ENCODE measurements at regions not wholly inside any gene's neighbourhood (a gene's known extent, or its start where the extent isn't known, plus 50 kb on each side); places are given as distances from the start of the nearest gene placed in this dataset.

DNA sequence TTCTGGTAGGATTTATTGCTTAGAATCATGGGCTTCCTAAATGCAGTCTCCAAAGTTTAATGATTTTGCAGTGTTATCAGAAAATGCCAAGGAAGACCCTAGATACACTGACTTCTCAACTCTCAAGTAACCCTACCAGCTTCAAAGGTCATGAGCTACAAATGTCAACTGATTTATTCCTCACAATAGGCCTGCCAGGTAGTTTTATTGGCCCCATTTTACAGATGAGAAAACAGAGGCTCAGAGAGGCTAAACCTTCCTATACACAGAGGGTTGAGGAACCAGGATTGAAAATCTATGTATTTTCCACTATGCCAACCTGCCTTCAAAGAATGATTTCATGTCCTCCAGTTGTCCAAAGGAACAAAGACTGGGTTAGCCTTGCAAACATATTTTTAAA lies 384.4 kb upstream of the POU3F1 start:
- Histone ChIP-seq H3K27me3 (ENCODE audit: insufficient read depth, low read length) (no peaks in the 10 kb centered on the region), H3K4me1 (ENCODE audit: control insufficient read depth, insufficient read depth, low read length, unreplicated experiment) (no peaks in the 10 kb centered on the region), H3K4me3 (ENCODE audit: low read depth, low read length) (no peak overlapping the region), H2AFZ (ENCODE audit: low read length, unreplicated experiment) (no peak overlapping the region), H3K79me2 (ENCODE audit: control insufficient read depth, insufficient read depth, low read length, unreplicated experiment) (no peaks in the 10 kb centered on the region), H3K27ac (ENCODE audit: low read depth, low read length) (no peak overlapping the region), H3K36me3 (ENCODE audit: insufficient read depth, low read length) (no peaks in the 10 kb centered on the region)

DNA sequence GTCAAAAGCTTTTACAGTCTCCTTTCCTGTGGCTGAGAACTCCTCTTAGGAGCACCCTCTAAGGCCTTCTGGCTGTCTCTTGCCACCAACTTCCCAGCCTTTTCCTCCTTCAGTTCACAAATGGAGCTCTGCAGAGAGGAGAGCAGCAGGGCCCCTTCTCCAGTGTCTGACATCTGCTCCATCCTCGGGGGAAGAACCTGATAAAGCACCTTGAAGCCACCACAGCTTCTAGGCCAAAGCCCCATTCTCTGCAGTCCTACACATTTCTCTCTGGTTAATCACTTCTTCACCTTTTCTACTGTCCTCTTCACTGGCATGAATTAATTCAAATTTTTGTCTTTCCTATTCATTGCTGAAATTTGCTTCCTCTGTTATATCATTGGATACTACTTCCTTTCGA lies 378.1 kb upstream of the POU3F1 start:
- H3K27ac ChIP-seq (ENCODE audit: low read depth, low read length) = no peak overlapping the region
- no peak overlapping the region for H3K4me3 ChIP-seq (ENCODE audit: low read depth, low read length)

DNA sequence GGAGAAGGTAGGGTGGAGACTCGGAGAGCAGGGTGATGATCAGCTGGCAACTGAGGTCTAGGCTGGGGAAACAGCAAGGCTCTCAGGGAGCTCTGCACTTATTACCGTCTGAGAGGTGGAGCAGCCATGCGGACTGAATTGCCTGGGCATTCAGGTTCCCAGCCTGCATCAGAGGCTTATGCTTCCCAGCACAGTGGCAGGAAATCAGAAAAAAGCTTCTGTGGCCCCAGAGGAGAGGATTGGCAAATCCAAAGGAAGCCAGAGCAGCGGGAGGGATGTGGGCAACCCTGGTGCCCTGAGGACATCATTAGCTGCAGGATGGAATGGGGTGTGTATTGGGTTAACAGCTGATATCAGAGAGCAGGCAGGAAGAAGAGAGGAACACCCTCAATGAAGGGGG lies 374.1 kb upstream of the POU3F1 start:
- no peak overlapping the region for H3K27ac ChIP-seq (ENCODE audit: low read depth, low read length)
- H3K4me3 ChIP-seq (ENCODE audit: low read depth, low read length) = no peak overlapping the region

More for the DNA sequence above, 378.1 kb upstream of the POU3F1 start:
- Histone ChIP-seq H3K79me2 (ENCODE audit: control insufficient read depth, insufficient read depth, low read length, unreplicated experiment) (no peaks in the 10 kb centered on the region), H3K36me3 (ENCODE audit: insufficient read depth, low read length) (no peaks in the 10 kb centered on the region), H2AFZ (ENCODE audit: low read length, unreplicated experiment) (no peak overlapping the region), H3K4me1 (ENCODE audit: control insufficient read depth, insufficient read depth, low read length, unreplicated experiment) (no peaks in the 10 kb centered on the region), H3K27me3 (ENCODE audit: insufficient read depth, low read length) (no peaks in the 10 kb centered on the region)

DNA sequence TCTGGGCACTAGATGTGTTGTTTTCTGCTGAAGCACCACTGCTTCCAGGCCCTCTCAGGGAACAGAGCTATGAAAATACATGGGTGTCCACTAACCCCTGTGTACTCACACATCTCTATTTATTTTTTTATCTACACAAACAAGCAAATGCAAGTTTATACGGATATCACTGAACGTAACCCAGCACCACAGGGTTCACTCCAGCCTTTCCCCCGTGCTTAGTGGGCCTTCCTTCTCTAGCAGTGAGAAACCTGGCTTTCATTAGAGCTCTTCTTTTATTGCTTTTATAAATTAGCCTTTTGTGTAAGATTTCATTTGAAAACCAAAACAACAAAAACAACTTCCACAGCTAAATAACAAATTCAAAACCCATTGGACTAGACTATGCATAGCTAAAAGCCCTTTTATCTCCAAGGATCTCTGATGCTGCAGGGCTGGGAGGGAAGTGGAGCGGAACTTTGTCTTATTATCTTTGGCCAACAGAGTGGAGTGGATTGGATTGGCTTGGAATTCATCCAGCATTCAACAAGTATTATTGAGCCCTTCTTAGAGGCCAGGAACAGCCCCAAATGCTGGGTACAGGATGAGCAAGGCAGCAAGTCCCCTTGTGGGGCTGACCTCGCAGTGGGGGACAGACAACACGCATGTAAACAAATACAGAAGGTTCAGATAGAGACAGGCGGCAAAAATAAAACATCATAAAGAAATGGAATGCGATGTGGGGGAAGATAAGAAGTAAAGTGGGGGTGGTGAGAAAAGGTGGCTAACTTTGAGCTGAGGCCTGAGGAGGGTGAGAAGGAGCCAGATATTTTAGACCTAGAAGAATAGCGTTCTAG lies 371.8 kb upstream of the POU3F1 start:
- H3K4me3 ChIP-seq (ENCODE audit: low read depth, low read length) = no peak overlapping the region
- H3K27me3 ChIP-seq (ENCODE audit: insufficient read depth, low read length) = no peaks in the 10 kb centered on the region
- no peaks in the 10 kb centered on the region for H3K36me3 ChIP-seq (ENCODE audit: insufficient read depth, low read length)
- no peak overlapping the region for H2AFZ ChIP-seq (ENCODE audit: low read length, unreplicated experiment)
- no peaks in the 10 kb centered on the region for H3K4me1 ChIP-seq (ENCODE audit: control insufficient read depth, insufficient read depth, low read length, unreplicated experiment)
- no peak overlapping the region for H3K27ac ChIP-seq (ENCODE audit: low read depth, low read length)
- H3K79me2 ChIP-seq (ENCODE audit: control insufficient read depth, insufficient read depth, low read length, unreplicated experiment) = no peaks in the 10 kb centered on the region

More for the DNA sequence above, 374.1 kb upstream of the POU3F1 start:
- no peaks in the 10 kb centered on the region for H3K79me2 ChIP-seq (ENCODE audit: control insufficient read depth, insufficient read depth, low read length, unreplicated experiment)
- H3K4me1 ChIP-seq (ENCODE audit: control insufficient read depth, insufficient read depth, low read length, unreplicated experiment) = no peaks in the 10 kb centered on the region
- no peak overlapping the region for H2AFZ ChIP-seq (ENCODE audit: low read length, unreplicated experiment)
- H3K36me3 ChIP-seq (ENCODE audit: insufficient read depth, low read length) = no peaks in the 10 kb centered on the region
- H3K27me3 ChIP-seq (ENCODE audit: insufficient read depth, low read length) = no peaks in the 10 kb centered on the region

DNA sequence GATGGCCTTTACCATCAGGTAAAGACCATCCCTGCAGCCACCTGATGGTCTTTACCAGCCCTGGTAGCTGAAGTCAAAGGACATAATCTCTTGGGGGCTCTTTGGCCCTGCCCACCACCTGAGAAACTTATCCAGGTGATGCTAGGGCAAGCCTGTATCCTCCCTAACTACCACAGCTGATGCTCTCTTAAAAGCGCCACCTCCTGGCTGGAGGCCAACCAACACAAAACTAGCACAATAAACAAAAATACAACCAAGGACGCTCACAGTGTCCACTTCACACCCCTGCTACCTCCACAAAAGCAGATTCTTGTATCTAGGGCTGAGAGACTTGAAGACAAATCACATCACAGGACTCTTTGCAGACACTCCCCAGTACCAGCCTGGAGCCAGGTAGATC lies 357.1 kb upstream of the POU3F1 start:
- no peak overlapping the region for H3K4me3 ChIP-seq (ENCODE audit: low read depth, low read length)
- H2AFZ ChIP-seq (ENCODE audit: low read length, unreplicated experiment) = no peak overlapping the region
- no peaks in the 10 kb centered on the region for H3K79me2 ChIP-seq (ENCODE audit: control insufficient read depth, insufficient read depth, low read length, unreplicated experiment)

DNA sequence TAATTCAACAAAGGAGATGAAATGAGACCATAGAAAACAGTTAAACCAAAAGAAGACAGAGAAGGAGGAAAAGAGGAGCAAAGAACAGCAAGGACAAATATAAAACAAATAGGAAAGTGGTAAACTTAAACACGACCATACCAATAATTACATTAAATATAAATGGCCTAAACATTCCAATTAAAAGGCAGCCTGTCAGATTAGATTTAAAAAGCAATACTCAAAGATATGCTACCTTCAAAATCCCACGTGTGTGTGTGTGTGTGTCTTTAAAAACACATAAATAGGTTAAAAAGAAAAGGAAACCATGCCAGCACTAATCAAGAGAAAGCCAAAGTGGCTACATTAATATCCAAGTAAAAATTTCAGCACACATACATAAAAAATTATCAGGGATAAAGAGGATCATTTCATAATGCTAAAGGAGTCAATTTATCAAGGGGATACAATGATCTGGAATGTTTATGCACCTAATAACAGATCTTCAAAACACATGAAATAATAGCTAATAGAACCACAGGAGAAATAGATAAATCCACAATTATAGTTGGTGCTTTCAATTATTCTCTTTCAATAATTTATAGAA lies 355.7 kb upstream of the POU3F1 start:
- Histone ChIP-seq H3K4me3 (ENCODE audit: low read depth, low read length) (no peak overlapping the region), H3K79me2 (ENCODE audit: control insufficient read depth, insufficient read depth, low read length, unreplicated experiment) (no peaks in the 10 kb centered on the region), H3K27ac (ENCODE audit: low read depth, low read length) (no peak overlapping the region), H3K27me3 (ENCODE audit: insufficient read depth, low read length) (no peaks in the 10 kb centered on the region), H3K4me1 (ENCODE audit: control insufficient read depth, insufficient read depth, low read length, unreplicated experiment) (no peaks in the 10 kb centered on the region), H3K36me3 (ENCODE audit: insufficient read depth, low read length) (no peaks in the 10 kb centered on the region), H2AFZ (ENCODE audit: low read length, unreplicated experiment) (no peak overlapping the region)

More for the DNA sequence above, 357.1 kb upstream of the POU3F1 start:
- no peaks in the 10 kb centered on the region for H3K4me1 ChIP-seq (ENCODE audit: control insufficient read depth, insufficient read depth, low read length, unreplicated experiment)
- H3K27me3 ChIP-seq (ENCODE audit: insufficient read depth, low read length) = no peaks in the 10 kb centered on the region
- H3K27ac ChIP-seq (ENCODE audit: low read depth, low read length) = no peak overlapping the region
- H3K36me3 ChIP-seq (ENCODE audit: insufficient read depth, low read length) = no peaks in the 10 kb centered on the region

DNA sequence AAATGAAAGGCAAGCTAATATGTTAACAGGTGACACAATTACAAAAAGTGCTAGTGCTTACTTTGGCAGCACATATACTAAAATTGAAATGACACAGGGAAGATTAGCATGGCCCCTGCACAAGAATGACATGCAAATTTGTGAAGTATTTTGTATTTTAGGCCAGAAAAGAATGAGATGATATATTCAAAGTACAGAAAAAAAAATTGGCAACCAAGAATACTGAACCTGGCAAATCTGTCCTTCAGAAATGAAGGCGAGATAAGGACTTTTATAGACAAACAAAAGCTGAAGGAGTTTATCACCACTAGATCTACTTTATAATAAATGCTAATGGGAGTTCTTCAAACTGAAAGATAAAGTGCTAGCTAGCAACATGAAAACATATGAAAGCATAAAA lies 350.0 kb upstream of the POU3F1 start:
- no peaks in the 10 kb centered on the region for H3K36me3 ChIP-seq (ENCODE audit: insufficient read depth, low read length)
- no peak overlapping the region for H3K27ac ChIP-seq (ENCODE audit: low read depth, low read length)
- H3K27me3 ChIP-seq (ENCODE audit: insufficient read depth, low read length) = no peaks in the 10 kb centered on the region
- H3K4me1 ChIP-seq (ENCODE audit: control insufficient read depth, insufficient read depth, low read length, unreplicated experiment) = no peaks in the 10 kb centered on the region
- no peak overlapping the region for H2AFZ ChIP-seq (ENCODE audit: low read length, unreplicated experiment)
- no peaks in the 10 kb centered on the region for H3K79me2 ChIP-seq (ENCODE audit: control insufficient read depth, insufficient read depth, low read length, unreplicated experiment)
- H3K4me3 ChIP-seq (ENCODE audit: low read depth, low read length) = no peak overlapping the region

DNA sequence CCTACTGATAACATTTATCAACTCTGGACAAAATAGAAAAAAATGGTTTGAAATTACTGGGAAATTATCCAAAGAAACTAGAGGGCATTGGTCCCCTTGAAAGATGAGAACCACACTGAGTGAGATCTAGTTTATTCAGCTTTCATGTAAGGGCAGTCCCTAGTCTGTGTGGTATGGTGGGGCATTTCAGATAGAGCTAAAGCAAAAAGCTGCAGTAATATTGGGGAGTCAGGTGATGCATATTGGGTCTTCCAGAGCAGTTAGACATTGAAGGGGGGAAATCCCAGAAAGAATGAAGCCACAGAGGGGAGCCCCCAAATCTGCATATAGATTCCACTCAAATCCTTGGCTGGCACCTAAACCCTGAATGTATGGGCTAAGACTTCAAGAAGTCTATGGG lies 347.7 kb upstream of the POU3F1 start:
- H3K27me3 ChIP-seq (ENCODE audit: insufficient read depth, low read length) = no peaks in the 10 kb centered on the region
- H3K36me3 ChIP-seq (ENCODE audit: insufficient read depth, low read length) = no peaks in the 10 kb centered on the region
- H3K27ac ChIP-seq (ENCODE audit: low read depth, low read length) = no peak overlapping the region
- H3K4me1 ChIP-seq (ENCODE audit: control insufficient read depth, insufficient read depth, low read length, unreplicated experiment) = no peaks in the 10 kb centered on the region
- no peak overlapping the region for H3K4me3 ChIP-seq (ENCODE audit: low read depth, low read length)
- H2AFZ ChIP-seq (ENCODE audit: low read length, unreplicated experiment) = no peak overlapping the region
- no peaks in the 10 kb centered on the region for H3K79me2 ChIP-seq (ENCODE audit: control insufficient read depth, insufficient read depth, low read length, unreplicated experiment)

DNA sequence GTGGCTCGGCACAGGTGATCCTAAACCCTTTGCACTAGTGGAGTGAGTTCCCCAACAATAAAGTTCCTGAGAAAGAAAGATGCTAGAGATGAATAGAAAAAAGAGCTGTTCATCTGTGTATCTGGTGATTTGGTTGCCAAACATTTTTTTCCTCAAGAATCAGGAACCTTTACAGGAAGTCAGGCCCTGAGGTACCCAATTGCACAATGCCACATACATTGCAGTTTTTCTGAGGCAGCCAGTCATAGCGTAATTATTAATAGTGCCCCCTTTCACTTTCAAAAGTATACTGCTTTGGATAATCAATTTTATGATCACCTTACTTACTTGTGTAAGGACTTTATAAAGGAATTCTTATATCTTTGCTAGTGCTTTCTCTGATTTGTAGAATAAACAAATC lies 346.3 kb upstream of the POU3F1 start:
- Histone ChIP-seq H3K4me1 (ENCODE audit: control insufficient read depth, insufficient read depth, low read length, unreplicated experiment) (no peaks in the 10 kb centered on the region), H3K27me3 (ENCODE audit: insufficient read depth, low read length) (no peaks in the 10 kb centered on the region), H3K36me3 (ENCODE audit: insufficient read depth, low read length) (no peaks in the 10 kb centered on the region), H3K4me3 (ENCODE audit: low read depth, low read length) (no peak overlapping the region), H3K27ac (ENCODE audit: low read depth, low read length) (no peak overlapping the region), H3K79me2 (ENCODE audit: control insufficient read depth, insufficient read depth, low read length, unreplicated experiment) (no peaks in the 10 kb centered on the region), H2AFZ (ENCODE audit: low read length, unreplicated experiment) (no peak overlapping the region)

DNA sequence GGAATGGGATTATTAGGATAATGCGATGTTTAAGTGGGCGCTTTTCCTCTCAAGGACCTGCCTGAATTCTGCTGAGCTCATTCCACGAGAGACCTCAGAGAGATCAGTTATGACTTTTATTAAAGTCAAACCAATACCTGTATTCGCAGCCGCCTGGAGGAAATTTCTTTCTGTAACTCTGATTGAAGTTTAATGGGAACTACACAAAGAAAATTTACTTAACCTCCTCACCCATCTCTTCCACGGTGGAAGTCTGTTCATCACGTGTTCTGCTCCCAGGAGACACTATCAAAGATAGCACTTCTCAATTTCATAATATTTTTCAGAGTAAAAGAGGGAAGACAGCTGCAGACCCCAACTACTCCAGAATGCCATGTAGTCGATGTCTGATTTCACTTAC lies 334.7 kb upstream of the POU3F1 start:
- Histone ChIP-seq H3K4me3 (ENCODE audit: low read depth, low read length) (no peak overlapping the region), H3K27ac (ENCODE audit: low read depth, low read length) (no peak overlapping the region), H2AFZ (ENCODE audit: low read length, unreplicated experiment) (no peak overlapping the region), H3K79me2 (ENCODE audit: control insufficient read depth, insufficient read depth, low read length, unreplicated experiment) (no peaks in the 10 kb centered on the region), H3K4me1 (ENCODE audit: control insufficient read depth, insufficient read depth, low read length, unreplicated experiment) (no peaks in the 10 kb centered on the region), H3K36me3 (ENCODE audit: insufficient read depth, low read length) (no peaks in the 10 kb centered on the region), H3K27me3 (ENCODE audit: insufficient read depth, low read length) (no peaks in the 10 kb centered on the region)

DNA sequence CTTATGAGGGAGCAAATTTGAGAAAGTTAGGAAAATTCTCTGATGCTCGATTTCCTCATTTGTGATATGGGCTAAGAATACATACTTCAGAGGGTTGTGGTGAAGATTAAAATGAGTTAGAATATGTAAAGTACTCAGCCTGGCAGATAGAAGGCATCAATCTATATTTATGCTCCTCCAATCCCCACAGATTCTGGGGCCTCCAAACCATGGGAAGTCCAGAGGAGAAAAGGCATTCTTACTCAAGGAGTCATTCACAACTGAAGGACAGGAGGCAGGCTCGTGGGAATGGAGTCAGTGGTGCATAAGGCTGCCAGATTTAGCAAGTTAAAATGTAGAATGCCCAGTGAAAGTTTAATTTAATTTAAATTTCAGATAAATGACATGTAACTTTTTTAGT lies 330.0 kb upstream of the POU3F1 start:
- H3K4me1 ChIP-seq (ENCODE audit: control insufficient read depth, insufficient read depth, low read length, unreplicated experiment) = no peaks in the 10 kb centered on the region

More for the DNA sequence above, 330.0 kb upstream of the POU3F1 start:
- no peak overlapping the region for H2AFZ ChIP-seq (ENCODE audit: low read length, unreplicated experiment)
- H3K79me2 ChIP-seq (ENCODE audit: control insufficient read depth, insufficient read depth, low read length, unreplicated experiment) = no peaks in the 10 kb centered on the region
- no peak overlapping the region for H3K4me3 ChIP-seq (ENCODE audit: low read depth, low read length)
- no peaks in the 10 kb centered on the region for H3K27me3 ChIP-seq (ENCODE audit: insufficient read depth, low read length)
- H3K27ac ChIP-seq (ENCODE audit: low read depth, low read length) = no peak overlapping the region
- H3K36me3 ChIP-seq (ENCODE audit: insufficient read depth, low read length) = no peaks in the 10 kb centered on the region
